NCI-H345 (cell line): ENCODE measurements at regions not wholly inside any gene's neighbourhood (a gene's known extent, or its start where the extent isn't known, plus 50 kb on each side); places are given as distances from the start of the nearest gene placed in this dataset.
"Not testable (repeated sequence)": the region's sequence is repeated elsewhere in the genome, so short reads cannot be mapped to it uniquely, and the experiment has no call there.

ENCODE experiments used
- DNase-seq: peaks from one replicate; lab custom pipeline; 2025; lab: John Stamatoyannopoulos, UW

DNA sequence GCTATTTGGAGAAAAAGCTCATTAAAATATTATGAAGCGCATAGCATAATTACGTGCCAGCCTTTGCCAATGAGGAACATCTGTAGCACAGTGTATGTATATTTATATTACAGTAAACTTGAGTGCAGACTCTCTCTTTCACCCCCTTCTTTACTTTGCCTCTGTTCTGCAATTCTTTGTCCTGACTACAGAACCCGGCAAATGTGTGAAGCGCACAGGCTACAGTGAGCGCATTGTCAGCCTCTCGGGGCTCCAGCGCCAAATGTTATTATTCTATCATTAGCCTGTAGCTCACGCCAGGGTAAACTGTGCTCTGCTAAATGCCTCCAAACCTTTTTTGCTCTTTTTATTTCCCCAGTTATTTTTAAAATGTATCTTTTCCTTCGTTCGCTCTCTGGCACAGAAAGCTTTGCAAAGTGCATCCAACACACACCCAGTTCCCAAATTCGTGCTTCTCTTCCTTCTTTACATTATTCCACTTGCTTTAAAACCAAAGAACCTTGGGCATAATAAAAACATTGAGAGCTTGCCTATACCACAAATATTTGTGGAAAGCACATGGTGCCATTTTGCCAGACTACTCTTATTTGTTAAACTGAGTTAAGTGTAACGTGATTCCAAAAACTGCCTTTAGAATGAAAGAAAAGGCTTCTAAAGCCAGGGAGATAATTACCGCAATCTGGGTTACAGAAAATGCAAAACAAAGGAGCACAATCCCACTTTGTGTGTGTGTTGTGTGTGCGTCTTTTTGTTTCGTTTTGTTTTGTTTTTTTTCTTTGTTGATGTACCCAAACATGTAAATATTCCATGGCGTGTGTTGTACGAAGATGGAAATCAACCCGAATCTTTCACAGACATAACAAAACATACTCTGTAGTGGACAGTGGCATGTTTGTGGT is 164.1 kb upstream of the MPDZ start:
- DNase-seq: peak; percentile 71

DNA sequence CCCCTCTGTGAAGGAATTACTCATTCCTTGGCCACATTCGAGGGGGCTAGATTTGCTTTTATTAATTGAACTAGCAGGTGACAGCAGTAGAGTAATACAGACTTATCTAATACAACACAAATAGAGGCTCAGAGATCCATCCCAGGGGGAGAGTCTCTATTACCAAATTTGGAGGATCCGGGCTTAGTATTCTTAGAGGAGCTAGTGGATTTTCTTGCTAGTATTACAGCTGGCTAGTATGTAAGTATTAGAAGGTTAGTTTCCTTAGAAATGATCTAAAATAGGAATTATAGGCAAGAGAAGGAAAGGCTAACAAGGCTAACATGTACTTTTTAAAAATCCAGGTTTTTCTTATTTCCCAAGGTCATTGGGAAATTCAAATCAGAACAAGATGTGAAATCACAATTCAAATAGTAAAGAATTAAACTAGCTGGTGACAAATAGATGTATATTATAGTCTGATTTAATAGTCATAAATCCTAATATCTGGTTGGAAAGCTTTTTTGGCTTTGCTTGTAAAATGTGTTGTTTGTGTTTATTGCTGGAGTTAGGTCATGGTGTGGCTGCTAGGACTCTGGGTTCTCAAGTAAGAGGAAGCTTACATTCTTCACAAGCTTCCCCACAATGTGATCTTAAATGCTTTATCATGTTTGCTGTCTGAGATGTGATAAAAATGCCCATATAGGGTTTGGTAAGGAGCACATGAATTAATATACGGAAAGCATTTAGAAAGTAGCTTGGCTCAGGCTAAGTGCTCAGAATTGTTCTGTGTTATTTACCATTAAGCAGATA is 160.4 kb upstream of the MPDZ start:
- no peak for DNase-seq

DNA sequence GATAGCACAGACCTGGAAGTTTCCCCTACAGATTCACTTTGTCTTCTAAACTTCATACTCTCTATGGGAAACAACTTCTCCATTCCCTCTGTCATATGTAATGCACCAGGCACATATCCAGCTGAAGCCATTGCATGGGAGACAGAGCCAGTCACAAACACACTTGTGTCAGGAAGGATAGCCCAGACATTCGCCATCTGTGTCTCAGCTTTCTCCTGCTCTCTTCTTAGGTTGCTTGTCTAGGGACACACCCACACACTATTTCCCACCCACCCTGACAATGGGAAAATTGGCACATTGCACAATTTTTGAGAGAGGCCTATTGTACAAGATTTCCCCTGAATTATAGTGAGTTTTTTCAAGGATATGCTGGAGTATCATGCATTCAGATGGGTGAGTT is 158.4 kb upstream of the MPDZ start:
- no peak for DNase-seq

DNA sequence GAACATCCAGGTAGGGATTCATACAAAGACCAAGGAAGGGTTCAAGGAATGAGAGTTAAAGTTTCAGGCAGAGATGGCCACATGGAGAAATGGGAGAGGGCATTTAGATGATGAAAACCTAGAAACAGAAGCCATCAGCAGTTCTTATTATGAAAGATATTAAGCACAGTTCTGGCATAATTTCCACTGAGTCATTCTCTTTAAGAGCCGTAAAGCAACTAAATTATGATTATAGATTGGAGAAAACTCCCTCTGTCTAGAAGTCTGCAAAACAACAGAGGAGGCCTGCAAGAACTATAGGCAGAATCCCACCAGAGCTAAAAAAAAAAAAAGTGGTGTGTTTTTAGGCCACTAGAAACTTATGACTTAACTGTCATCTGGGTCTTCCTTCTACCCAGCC is 157.1 kb upstream of the MPDZ start:
- no peak for DNase-seq

DNA sequence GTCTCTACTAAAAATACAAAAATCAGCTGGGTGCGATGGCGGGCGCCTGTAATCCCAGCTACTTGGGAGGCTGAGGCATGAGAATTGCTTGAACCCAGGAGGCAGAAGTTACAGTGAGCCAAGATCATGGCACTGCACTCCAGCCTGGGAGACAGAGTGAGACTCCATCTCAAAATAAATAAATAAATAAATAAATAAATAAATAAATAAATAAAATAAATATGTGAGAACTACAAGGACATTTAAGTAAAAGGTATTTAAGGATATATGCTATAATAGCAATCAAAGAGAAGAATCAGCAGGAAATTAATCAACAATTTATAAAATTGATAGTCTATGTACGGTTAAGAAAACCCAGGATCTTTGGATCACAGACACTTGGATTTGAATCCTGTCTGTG is 154.0 kb upstream of the MPDZ start:
- DNase-seq: not testable (repeated sequence)

DNA sequence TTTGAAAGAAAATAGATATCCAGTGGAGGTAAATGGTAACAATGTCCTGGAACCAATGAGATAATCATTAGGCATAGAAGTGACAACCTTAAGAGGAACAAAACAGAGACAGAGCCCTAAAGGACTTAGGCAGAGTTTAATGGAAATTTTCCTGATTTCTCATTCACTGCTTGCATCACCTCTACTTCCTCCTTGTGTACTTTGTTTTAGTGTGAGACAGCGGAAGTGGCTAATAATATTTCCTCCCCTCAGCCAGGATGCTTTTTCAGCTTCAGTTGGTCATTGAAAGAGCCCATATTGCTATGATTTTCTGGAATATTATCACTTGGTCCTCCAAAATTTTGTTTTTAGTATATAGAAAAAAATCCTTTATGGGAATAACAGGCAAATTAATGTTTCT is 153.4 kb upstream of the MPDZ start:
- DNase-seq: no peak

DNA sequence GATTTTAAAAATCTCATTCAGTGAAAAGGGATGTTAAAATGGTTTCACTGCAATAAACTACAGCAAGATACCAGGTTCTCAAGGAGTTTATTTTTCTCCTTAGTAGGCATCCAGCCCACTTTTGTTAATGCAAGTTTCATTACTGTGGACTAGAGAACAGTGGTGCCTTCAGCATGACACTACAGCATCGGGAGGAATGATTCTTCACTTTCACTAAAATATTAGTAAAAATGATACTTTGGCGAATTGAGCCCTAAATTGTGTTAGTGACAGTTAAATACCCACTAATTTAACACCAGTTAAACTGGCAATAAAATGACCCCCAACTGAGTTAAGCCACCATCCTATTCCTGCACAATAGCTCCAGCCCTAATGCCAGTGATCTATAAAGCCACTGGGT is 152.2 kb upstream of the MPDZ start:
- no peak for DNase-seq

DNA sequence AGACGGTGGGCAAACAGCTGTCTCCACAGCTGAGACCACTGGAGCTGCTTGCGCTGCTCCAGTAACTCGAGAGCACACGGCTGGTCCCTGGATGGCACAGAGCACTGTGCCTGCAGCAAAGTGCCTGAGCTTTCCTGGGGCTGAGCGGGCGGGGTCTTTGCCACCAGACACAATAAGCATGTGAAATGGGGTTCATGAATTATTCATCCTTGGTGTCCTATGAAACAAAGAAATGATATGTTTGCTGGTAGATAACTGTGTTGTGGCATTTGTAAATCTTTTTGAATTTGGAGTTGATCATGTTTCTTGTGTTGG is 151.7 kb upstream of the MPDZ start:
- peak; percentile 65 for DNase-seq

DNA sequence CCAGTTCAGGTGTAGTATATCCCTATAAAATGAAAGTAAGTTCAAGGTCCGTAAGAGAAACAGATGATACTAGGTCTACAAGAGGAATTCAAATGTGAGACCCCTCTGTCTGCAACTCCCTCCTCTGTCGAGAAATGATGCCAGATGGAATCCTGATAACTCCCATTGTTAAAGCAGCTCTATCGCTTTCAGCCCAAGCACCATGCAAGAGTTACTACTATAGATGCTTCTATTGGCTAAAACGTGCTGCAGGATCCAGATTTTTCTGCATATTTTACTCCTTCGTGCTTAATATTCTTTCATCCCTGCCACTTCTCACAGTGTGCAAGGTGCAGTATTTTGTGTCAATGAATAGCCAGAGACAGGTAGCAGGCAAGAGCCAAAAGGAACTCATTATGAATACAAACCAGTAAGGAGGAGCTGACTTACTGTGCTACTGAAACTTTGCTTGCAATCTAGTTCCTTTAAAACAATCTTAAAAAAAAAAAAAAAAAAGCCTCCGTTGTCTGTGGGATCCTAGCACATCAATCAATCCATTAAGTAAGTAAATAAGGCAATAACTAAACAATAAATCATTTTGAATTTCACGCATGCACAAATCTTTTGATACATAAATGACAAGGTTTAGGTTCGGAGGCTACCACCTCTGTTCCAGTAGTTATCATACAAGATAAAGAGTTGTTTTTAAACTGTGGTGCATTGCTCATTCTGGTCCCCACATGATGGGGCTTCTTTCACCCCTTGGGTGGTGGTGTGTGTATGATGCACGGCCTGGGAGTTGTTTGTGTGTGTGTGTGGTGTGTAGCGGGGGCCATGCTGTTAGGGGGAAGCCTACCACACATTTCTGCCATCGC is 151.1 kb upstream of the MPDZ start:
- DNase-seq: peak; percentile 50

DNA sequence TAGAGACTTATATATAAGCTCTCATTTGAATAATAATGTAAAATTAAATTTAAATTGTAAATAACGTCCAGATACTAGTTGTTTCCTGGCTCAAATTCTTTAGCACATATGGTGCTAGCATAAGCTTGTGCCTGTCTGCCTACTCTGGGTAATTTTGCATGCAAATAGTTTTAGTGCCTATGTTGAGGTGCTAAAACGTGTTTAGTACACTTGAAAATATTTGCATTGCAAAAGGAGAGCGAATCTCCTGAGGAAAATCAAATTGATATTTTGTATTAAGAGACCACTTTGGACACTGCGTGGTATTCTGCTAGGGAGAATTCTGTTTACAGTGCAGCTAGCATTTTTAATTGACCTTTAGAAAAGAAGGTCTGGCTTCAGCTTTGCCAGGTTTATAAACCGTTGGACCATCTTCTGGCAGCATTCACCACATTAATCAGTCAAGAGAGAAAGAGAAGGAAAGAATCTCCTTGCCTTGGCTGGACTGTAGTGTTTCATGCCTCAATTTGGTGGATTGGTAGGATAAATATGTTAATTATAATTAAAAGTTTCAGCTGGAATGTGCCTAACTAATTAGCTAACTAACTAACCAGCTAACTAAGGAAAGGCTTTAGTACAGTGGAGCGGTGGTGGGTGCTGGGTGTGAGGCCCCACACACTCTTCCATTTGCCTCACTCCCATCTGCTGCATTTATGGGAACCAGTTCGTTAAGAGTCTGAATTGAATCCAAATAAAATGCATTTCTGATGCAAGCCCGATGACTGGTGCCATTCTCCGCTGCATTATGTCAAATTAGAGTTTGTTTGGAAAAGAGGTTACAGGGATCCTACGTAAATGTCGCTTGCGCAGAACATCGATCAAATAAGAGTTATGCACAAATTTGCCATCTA is 150.1 kb upstream of the MPDZ start:
- DNase-seq: peak; percentile 34

DNA sequence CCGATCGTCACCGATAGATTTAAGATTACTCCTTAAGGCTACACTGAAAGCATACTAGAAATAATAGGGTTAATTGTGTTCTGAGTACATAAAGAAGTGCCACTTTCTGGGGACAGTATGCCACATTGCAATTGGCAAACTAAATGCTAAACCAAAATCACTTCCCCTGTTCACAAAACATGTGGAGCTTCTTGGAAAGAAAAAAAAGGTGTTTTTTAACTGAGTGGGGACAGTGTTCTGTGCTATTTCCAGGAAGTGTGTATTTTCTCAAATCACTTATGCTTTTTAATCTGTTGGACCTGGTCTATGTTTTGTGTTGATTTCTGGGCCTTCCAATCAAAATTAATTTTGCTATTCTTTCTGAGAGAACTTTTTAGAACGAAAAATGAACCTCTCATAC is 149.3 kb upstream of the MPDZ start:
- DNase-seq: no peak

DNA sequence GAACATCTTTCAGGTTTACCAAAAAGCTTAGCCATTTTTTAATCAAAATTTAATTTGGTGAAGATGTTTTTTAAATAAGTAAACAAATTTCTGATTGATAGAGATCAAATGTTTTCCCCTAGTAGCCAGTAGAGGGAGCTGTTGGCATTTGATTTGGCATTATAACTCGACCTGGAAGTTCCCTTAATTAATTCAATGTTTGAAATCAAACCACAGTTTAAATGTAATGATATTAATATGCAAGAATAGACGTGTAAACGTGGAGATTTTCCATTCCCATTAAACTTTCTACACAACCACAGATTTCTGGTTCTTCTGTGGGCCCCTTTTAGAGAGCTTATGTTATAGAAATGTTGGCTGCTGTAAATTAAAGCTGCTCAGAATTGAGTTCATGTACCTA is 148.1 kb upstream of the MPDZ start:
- DNase-seq: peak; percentile 67

DNA sequence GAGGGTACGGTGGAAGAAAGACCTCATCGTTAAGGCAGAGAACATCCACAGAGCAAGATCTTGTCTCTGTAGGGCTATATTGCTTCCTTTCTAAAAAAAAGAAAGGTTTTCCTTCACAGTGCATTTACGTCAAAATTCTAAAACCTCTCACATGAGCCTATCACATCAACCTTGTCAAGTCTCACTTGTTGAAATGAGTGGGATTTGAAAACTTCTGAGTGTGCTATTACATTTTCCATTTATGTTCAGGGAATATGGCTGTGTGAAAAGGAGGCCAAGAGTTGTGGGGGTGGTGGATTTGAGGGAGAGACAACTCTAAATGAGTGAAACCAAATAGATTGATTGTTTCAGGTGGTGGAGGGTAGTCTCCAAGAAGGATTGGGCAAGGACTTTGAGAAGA is 147.1 kb upstream of the MPDZ start:
- DNase-seq: no peak

DNA sequence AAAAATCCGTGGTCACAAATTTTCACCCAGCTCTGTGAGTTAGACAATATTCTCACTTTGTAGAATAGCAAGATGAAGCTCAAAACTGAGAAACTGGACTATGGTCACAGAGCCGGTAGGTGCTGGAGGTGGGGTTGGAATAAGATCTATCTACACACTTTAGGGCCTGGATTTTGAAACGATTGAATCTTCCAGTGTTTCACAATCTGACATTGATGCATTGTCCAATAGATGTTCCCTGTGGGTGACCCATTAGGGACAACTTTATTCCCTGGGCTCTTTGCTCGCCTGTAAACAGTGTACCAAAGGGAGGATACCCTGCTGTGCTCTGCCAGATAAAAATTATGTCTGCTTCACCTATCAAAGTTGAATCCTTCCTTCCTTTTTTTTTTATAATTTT is 145.4 kb upstream of the MPDZ start:
- DNase-seq: no peak

DNA sequence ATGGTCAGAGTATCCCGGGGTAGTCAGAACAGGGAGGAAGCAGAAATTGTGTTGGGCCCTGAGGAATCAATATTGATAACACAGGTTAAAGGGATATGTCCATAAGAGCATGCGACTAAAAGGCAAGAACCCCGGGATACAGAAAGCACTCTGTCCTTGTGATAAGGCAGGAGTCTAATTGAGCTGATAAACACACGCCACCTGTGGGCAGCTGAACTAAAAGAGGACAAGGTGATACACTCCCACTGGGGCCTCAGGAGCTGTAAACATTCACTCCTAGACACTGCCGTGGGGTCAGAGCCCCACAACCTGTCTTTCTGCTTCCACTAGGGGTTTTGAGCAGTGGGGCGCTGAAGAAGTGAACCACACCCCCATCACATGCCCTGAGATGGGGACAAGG is 144.7 kb upstream of the MPDZ start:
- DNase-seq: no peak

DNA sequence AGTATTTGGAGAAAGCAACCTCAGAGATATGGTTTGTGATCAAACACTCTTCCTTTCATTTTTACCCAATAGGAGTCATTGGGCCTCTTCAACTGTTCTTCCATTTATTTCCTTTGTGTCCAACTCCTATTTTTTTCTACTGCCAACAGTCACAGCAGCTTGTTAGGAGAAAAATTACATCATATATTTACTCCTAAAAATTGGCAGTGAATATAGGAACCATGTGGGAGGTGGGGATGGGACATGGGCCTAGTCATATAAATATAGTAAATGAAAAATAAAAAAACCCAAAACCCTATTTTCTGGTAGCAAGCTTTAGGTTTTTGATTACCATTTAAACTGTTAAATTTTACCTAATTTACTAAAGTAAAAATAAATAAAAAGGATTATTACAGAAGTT is 134.9 kb upstream of the MPDZ start:
- DNase-seq: no peak

DNA sequence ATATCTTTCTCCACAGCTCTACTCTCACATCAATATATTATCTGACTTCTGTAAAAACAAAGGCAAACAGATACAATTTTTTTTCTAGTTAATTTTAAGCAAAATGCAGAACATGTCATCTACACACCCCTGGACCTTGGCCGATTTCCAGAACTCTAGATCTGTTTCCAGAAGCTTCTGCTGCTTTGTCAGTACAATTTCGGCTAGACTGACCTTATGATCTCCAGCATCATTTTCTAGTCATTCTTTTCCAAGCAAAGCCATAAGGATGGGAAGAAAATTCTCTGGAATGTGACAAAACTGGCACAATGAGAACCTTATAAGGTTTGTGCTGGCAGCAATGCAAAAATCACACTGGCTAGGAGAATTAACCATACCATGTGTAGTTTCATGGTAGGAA is 132.8 kb upstream of the MPDZ start:
- no peak for DNase-seq

DNA sequence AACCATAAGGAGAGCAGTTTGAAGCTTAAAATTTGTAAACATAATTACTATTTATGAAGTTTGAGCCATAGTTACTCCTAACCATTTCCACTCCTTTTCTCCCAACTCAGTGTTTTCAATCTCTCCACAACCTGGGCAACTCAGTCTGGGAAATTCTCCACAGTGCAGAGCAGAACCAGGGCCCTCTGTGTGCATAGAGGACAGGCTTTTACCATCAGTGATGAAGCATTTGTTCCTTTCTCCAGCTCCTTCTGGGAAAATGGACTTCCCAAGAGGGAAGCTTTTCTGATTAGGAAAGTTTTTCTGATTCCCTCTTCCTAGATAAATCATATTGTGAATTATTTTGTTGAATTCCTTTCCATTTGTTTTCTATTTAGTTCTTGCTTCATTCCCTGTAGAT is 132.3 kb upstream of the MPDZ start:
- no peak for DNase-seq

DNA sequence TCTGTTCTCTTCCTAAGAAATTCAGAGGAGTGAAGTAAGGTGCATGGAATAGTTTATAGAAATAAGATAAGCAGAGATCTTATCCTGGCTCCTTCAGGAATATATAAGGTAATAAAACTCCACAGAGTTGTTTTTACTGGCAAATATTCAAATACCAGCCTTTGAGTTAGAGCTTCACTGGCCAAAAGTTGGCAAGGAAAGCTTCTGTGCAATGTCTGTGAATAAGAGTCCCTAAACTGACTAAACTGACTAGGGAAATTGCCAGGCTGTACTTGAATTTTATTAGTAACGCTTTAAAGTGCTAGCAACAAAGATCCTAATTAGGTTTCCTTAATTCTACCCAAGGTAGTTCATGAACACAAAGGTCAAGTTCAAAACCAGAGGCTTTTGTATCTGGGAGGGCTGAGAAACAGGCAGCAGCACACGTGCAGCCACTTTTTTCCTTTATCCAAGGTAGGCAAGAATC is 131.1 kb upstream of the MPDZ start:
- no peak for DNase-seq

DNA sequence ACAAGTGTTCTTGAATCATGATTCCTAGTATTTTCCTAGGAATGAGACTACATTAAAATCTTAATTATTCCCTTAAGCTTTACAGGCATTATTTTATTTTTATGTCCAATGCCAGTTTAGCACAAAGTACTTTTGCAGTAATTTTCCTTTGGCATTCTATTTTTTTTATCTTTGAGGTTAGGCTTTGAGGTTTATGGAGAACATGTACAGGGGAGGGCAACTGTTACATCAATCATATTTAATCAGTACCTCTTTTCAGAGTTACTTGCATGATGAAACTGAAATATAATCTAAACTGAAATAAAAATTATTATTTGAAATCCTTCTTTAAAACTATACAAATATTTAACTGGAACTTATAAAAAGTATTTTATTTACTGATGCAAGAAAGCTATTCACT is 118.2 kb upstream of the MPDZ start:
- no peak for DNase-seq

DNA sequence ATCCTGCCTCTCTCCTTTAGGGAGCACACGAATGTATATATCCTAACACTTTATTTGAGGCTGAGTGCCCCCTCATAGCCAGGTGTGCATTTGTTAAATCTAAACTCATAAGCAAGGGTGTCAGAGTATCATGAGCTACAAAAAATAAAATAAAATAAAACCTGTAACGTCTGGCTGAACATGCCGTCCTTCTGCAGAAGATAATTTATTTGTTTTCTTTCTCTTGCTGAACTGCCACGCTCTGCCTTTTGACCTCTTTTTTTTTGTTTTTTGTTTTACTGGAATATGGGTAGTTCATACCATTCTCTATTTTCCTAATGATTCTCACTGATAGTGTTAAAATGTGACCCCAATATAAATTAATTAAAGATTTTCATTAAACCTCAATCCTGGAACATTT is 117.7 kb upstream of the MPDZ start:
- DNase-seq: no peak

DNA sequence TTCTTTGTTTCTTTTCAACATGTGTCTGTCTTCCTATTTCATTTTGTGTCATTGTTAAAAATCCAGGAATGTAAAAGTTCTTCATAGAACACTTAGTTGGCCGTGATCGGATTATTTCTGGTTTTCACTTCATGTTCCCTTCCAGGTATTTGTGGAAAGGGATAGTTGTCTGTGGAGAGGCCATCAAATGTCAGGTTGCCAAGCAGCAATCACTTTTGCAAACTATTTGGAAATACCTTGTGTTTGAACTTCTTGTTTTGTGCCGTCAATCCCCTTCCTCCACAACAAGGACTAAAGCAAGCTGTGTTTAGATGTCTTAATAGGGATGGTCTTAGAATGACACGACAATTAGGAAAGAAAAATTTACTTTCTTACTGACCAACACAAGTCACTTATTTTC is 116.9 kb upstream of the MPDZ start:
- DNase-seq: no peak
